A549 (cell line): ENCODE measurements at regions not wholly inside any gene's neighbourhood (a gene's known extent, or its start where the extent isn't known, plus 50 kb on each side); places are given as distances from the start of the nearest gene placed in this dataset.

Experiments used
- CTCF ChIP-seq: fragments of >200 bp; sonication (Bioruptor Twin); formaldehyde crosslinking; IDR thresholded peaks from 3 replicates; pipeline ENCODE4 v1.5.1; 2016
- PBX3 ChIP-seq: IDR thresholded peaks from 2 replicates; pipeline ENCODE4 v1.6.1; 2012
- POLR2A ChIP-seq: IDR thresholded peaks from 2 replicates; pipeline ENCODE4 v1.6.1; 2012; ENCODE audit warnings: mild to moderate bottlenecking, low read length
- RAD21 ChIP-seq, 2 experiments: fragments of >200 bp in 1 of 2; sonication (Bioruptor Twin) in 1 of 2; formaldehyde crosslinking in 1 of 2; IDR thresholded peaks in 1 of 2; conservative IDR thresholded peaks in 1 of 2; 2 replicates in 1 of 2; 3 replicates in 1 of 2; pipeline ENCODE4 v1.6.1; 2012 to 2018; ENCODE audit warnings: inconsistent platforms in 1 of 2
- RNF2 ChIP-seq: fragments of 200-600 bp; sonication (generic); IDR thresholded peaks from 2 replicates; pipeline ENCODE4 v1.6.1; 2016; ENCODE audit warnings: low read depth, mild to moderate bottlenecking, antibody characterized with exemption, moderate library complexity, borderline replicate concordance

- TF ChIP-seq POLR2A: no peak
- no peak for TF ChIP-seq PBX3
- TF ChIP-seq CTCF: no peak
- TF ChIP-seq RNF2: no peak
- TF ChIP-seq RAD21 (conservative IDR thresholded peaks at IDR 0.05 in 1 of 2, IDR thresholded peaks at IDR 0.05 in 1 of 2): no peak
Measured at GRCh38 chr4:123884922-123885321, 488.3 kb downstream of the SPRY1 start.
